ENCODE measurements at regions not wholly inside any gene's neighbourhood (a gene's known extent, or its start where the extent isn't known, plus 50 kb on each side); places are given as distances from the start of the nearest gene placed in this dataset.

DNA sequence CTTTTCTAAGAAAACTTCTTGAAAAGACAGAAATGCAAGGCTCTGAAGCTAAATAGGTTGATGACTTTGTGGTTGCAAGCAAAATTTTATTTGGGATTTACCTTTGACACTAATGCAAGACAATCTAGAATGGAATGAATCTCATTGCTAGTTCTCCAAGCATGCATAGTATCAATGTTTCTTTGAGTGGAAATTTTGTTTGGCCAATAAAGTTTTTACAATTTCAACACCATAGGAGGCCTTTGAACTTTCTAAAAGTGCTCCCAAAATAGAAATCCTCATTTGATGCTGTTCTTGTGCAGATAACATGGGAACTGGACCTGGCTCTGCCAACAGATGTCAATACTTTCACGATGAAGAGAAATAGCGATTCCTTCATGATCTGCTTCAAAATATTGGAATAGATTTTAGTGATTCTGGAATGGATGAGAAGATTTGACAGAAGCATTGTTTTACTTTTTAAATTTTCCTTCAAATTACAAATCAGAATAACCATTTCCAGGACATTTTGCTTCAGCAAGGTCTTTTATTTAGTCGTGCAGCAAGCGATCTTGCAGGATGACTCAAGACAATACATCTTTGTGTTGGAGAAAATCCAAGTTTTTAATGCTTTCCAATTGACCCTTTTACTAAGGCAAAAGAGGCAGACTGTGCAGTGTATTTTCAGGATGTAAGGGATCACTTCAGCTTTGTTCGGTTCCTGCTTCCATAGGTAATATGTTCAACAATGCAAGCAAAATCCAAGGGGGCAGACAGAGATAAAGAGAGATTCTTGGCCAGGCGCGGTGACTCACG is 51.7 kb upstream of the OTUD4 start:
- no peaks in the 10 kb centered on the region for H3K4me1 Mint-ChIP-seq (ENCODE audit: low read depth in 2 of 2)
- no peaks in the 10 kb centered on the region for H3K36me3 Mint-ChIP-seq
- no peak overlapping the region for H3K27ac Mint-ChIP-seq
- no peaks in the 10 kb centered on the region for H3K9me3 Mint-ChIP-seq
- peaks cover 16 to 23% of the 10 kb centered on the region in 2 donors for H3K27me3 Mint-ChIP-seq
- no peak for ATAC-seq
- no peak overlapping the region for H3K4me3 Mint-ChIP-seq
- no peak for DNase-seq (ENCODE audit: low spot score)

GRCh38 chr4:145230726-145231125 is 50.3 kb upstream of the OTUD4 start:
- no peak for DNase-seq (ENCODE audit: low spot score)
- Mint-ChIP-seq H3K27ac (no peak overlapping the region), H3K4me1 (ENCODE audit: low read depth in 2 of 2) (no peaks in the 10 kb centered on the region), H3K9me3 (no peaks in the 10 kb centered on the region), H3K4me3 (no peak overlapping the region), H3K27me3 (peaks cover 10 to 13% of the 10 kb centered on the region in 2 donors), H3K36me3 (no peaks in the 10 kb centered on the region)
- ATAC-seq, result no peak
